Stimulated activated CD4-positive, alpha-beta T cell treated with anti-CD3 and anti-CD28 coated beads, Interleukin-1b, Interleukin-23, amount 100 ng/mL, for 4 hours (primary cell): ENCODE measurements at regions not wholly inside any gene's neighbourhood (a gene's known extent, or its start where the extent isn't known, plus 50 kb on each side); places are given as distances from the start of the nearest gene placed in this dataset.

ENCODE experiments used
- DNase-seq, 2 donors: peaks; one replicate each; pipeline ENCODE4 v3.0.0-alpha.2; 2020; ENCODE audit warnings: low read depth in 2 of 2

GRCh38 chr2:236717120-236717519, 147.5 kb downstream of the ACKR3 start:
- DNase-seq: no peak

DNA sequence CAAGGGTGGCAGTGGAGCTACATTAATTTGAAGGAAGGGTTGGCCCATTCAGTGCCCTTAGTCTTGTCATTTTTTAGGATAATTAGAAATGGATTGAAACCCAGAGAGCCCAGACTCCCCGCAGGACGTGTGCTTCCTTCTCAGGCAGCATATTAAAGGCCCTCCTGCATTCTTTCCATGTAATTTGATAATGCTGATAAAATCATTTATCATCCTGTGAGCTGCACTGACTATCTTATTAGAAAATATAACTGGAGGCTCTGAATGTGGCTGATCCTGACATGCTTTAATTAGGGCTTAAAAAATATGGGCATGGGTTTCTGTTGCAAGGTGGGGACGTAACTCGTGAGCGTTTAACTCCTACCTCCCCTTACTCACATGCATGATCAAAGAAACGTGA, 148.1 kb downstream of the ACKR3 start:
- no peak for DNase-seq

DNA sequence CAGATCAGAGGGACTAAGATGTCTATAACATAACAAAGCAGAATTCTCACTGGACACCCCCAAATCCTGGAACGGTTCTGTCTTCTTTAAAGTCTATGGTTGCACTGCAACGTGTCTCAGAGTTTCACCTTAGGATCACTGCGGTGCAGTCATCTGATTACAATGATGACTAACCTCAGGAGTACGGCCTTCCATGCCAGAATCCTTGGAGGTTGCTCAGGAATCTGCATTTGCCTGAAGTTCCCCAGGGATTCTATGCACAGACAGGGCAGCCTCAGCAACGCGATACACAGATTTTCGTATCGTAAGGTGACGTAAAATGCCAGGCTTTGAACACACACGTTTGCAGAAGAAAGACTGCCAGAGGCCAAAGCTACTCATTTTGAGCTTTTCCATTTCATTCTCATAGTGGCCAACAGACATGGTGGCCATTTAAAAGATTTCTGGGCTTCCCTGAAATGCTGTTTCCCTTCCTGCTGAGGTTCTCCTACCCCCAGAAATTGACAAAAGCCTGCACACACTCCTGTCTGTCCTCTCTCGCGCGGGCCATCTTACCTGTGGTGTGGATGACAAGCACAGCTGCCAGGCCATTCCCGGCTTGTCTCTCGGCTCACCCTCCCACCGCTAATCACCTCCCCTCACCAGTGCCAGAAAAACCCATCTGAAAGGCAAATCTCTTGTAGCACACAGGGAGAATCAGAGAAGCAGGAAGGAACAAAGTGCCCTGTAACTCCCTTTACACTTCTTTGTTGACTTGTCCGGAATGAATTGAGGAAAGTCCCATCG, 148.8 kb downstream of the ACKR3 start:
- no peak for DNase-seq

DNA sequence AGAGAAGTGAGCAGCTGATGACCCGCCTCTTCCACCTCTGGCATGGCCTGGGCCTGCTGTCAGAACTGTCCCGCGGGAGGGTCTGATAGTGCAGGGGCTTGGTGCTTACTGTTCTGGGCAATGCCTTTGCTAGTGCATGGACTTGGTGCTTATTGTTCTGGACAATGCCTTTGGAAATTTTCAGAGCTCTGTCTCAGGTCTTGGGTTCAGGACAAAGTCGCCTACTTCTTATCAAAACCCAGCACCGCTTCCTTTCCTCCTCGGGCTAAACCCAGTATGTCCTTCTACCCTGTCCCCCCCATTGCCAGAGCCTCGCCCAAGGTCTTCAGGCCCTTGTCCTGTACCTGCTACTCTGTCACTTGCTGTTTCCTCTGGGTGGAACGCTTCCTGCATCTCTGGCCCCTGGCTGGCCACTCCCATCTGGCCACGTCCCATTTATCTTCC, 149.6 kb downstream of the ACKR3 start:
- DNase-seq: no peak

DNA sequence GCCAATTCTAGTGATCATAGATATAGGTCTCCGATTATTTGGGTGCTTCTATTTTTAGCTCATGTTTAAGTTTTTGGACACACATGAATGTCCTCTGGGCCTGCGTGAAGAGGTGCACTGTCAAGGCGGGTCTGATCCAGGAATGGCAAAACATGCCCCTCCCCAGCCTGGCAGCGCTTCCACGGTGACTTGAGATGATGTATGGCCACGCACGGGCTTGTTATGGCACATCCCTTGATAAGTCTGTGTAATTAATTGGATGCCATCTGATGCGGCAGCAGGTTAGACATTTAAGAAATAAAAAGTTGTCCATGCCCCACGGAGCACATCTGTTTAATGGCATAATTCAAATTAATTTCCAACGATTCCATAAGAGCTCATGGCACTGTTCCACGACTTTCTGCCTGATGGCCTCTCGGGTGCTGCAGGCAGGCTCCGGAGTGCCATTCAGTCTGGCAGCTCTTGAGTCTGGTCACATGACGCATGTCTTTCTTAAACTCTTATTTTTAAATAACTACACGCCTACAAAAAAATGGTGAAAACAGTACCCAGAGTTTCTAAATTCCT, 151.4 kb downstream of the ACKR3 start:
- no peak for DNase-seq

DNA sequence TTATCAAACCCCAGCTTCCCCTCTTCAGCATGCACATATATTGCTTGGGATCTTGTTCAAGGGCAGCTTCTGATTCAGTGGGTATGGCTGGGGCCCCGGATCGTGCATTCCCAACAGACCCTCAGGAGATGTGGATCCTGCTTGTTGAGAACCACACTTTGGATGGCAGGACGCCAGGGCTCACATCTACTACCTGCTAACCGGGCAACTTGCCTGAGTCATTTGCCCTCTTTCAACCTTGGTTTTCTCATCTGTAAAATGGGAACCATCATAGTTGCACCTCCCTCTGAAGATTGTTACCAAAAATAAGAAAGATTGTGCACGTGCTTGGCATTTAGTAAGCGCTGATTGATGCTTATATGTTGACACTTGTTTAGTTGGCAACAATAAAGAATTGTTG, 154.6 kb downstream of the ACKR3 start:
- DNase-seq: no peak

- no peak for DNase-seq
These were observed 157.3 kb downstream of the ACKR3 start for GRCh38 chr2:236726701-236727450.

DNA sequence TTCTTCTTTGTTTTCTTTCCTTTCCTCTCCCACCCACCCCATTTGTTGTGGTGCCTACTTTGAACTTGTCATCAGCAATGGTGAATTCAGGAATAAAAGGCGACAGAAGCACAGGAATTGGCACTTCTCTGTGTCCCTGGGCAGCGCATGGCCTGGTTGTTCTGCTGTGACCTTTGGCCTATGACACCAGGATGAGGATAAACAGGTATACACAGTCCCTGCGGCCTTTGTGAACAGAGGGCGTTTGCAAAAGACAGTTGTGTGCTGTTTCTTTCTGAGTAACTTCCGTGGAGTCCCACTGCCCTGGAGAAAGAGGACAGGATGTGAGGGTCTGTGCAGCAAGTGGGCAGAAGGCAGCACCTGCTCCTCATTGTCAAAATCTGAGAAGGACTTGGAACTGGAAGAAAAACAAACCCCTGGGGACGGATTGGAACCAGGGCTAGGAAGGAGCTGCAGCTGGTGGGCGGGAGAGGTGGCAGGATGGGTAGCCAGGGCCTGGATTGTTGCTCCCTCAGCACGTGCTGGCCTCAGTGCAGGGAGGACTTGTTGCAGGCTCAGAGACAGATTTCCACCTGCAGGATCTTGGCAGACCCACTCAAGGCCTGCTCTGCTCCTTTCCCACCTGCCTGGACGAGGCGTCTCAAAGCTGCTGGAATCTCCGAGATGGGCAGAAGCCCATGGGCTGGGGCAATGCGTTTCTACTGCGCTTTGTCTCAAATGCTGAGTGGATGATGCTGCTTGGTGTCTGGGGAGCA, 159.5 kb downstream of the ACKR3 start:
- DNase-seq: no peak

GRCh38 chr2:236730393-236730792, 160.8 kb downstream of the ACKR3 start:
- no peak for DNase-seq

- DNase-seq: no peak
These were observed 162.3 kb downstream of the ACKR3 start for GRCh38 chr2:236731767-236732580.

GRCh38 chr2:236733156-236733555, 163.5 kb downstream of the ACKR3 start:
- no peak for DNase-seq

DNA sequence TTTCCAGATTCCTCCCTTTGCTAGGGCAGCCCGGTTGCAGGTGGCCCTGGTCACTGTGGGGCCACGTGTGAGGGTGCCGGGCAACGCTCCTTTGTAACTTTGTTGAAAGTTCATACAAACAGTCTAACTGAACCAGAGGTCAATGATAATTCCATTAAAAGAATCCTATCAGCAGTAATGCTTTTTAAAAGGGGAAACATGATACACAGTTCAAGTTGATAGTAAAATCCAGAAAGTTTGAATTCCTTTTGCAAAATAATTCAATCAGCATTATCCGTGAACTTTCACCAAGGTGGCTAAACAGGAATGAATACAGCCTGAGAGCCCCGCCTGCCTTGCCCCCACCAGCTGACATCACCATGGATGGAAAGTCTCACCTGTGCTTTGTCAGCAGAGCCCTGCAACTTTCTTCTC, 166.2 kb downstream of the ACKR3 start:
- no peak for DNase-seq

DNA sequence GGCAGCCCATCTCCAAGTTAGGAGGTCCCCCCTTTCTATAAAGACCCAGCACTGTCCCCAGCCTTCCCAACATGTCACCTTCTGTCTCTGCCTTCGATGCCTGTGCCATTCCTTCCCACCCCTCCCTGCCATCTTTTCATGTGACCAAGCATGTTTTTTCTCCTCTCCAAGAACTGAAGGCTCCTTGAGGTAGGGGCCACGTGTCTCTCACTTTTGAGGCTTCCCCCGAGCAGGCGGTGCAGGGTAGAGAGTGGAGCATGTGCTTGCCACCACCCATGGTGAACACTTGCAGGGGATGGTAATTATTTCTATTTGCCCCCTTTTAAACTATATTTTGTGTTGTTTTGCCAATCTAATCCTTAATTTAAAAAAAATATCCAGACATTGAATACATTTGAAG, 168.4 kb downstream of the ACKR3 start:
- no peak for DNase-seq

DNA sequence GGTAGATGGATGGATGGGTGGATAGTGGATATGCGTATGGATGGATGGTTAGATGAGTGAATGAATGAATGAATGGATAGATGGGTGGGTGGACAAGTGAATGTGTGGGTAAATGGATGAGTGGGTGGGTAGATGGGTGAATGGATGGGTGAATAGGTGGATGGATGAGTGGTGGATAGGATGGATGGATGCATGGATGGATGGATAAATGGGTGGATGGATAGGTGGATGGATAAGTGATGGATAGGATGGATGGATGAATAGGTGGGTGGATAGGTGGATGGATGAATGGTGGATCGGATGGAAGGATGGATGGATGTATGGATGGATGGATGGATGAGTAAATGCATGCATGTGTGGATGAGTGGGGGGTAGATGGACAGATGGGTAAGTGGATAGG, 169.3 kb downstream of the ACKR3 start:
- DNase-seq: no peak

DNA sequence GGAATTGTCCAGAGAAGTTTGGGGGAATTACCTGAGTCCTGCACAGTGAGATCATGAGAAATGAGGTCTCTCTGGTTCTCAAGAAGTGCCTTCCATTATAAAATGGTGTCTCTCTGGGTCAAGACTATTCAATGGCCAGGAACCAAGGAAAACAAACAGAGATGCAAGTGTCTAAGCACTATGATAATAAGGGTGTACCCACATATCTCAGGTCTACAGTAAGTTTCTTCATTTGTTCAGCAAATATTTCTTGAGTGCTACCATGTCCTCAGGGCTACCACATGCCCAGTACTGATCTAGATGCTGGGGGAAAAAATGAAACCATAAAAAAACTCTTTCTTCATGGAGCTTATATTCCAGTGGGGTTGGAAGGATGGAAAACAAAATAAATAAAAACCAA, 170.0 kb downstream of the ACKR3 start:
- DNase-seq: no peak

- DNase-seq: no peak
These were observed 170.9 kb downstream of the ACKR3 start for GRCh38 chr2:236740506-236740905.

- no peak for DNase-seq
These were observed 173.7 kb downstream of the ACKR3 start for GRCh38 chr2:236743039-236743920.

- DNase-seq: no peak
These were observed 174.3 kb downstream of the ACKR3 start for GRCh38 chr2:236743921-236744280.

DNA sequence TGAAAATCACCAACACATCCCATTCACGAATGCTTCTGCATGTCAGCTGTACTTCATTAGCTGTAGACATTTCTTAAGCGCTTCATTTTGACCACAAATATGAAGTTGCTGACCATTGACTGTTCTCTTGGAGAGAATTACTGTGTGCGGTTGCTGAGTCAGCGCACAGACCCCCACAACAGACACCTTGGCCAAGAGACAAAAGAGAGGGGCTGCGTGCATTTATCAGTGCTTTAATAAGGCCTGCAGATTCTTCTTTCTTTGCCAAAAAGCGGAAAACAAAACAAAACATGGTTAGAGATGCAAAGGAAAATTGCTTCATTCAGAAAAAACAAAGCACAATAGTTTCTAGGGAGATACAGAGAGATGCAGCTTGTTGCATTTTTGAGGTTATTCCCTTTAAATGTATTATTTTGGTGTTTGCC, 174.7 kb downstream of the ACKR3 start:
- DNase-seq: no peak

DNA sequence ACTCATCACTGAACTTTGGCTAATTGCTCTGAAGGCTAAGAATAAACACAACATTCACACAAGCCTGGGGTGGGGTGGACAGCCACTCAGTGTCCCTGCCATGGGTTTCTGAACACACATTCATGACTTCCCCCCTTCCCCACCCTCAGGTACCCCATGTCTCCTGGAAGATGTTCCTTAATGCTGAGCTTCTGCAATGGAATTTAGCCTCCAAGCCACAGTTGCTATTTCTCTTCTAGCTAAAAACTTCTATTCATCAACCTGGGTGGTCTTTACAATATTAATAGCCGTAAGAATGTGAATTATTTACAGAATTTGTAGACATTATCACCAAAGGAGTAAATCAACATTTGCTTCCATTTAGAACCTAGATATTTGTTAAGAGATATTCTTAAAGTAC, 175.1 kb downstream of the ACKR3 start:
- DNase-seq: no peak
